Liver (tissue), 3 donors: ENCODE measurements at regions not wholly inside any gene's neighbourhood (a gene's known extent, or its start where the extent isn't known, plus 50 kb on each side); places are given as distances from the start of the nearest gene placed in this dataset.

Source experiments
- JUND ChIP-seq, 2 donors: IDR thresholded peaks; 2 replicates each; pipeline ENCODE4 v1.6.1; 2016; ENCODE audit warnings: antibody characterized with exemption in 2 of 2
- NR2F2 ChIP-seq: IDR thresholded peaks from 2 replicates; pipeline ENCODE4 v1.6.1; 2016; ENCODE audit warnings: antibody characterized with exemption
- RAD21 ChIP-seq, 2 donors: IDR thresholded peaks; 2 replicates each; pipeline ENCODE4 v1.6.1; 2016; ENCODE audit warnings: antibody characterized with exemption in 2 of 2, mild to moderate bottlenecking in 2 of 2
- TF ChIP-seq, protein P1 (sequence below): fragments of 150-350 bp; IDR thresholded peaks from 2 replicates; pipeline ENCODE4 v1.5.1; 2017; ENCODE audit warnings: improper control_type of control experiment, low read depth, low read length; ENCODE audit not compliant: missing input control
- TF ChIP-seq, protein P2 (sequence below): IDR thresholded peaks from 2 replicates; pipeline ENCODE4 v1.6.1; 2016; ENCODE audit warnings: antibody characterized with exemption, mild to moderate bottlenecking
- donor health status: healthy.
- donor health status: healthy.

DNA sequence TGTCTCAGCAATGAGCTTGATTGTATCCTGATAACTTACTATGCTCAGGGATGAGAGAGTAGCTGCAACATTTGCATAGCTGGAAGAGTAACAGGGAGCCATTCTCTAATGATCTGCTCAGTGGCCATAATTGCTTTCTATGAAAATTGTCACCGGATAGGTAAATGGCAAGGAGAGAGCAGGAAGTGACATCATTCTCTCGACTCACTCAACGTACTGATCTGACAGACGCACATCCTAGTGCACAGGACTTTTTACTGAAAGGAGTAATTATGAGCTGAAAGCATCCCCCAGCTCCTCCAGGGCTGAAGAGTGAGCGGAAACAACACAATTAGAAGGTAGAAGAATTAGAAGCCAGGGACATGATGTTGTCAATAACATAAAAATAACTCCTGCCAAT lies 71.8 kb downstream of the IRX5 start:
- TF ChIP-seq, protein P1, sequence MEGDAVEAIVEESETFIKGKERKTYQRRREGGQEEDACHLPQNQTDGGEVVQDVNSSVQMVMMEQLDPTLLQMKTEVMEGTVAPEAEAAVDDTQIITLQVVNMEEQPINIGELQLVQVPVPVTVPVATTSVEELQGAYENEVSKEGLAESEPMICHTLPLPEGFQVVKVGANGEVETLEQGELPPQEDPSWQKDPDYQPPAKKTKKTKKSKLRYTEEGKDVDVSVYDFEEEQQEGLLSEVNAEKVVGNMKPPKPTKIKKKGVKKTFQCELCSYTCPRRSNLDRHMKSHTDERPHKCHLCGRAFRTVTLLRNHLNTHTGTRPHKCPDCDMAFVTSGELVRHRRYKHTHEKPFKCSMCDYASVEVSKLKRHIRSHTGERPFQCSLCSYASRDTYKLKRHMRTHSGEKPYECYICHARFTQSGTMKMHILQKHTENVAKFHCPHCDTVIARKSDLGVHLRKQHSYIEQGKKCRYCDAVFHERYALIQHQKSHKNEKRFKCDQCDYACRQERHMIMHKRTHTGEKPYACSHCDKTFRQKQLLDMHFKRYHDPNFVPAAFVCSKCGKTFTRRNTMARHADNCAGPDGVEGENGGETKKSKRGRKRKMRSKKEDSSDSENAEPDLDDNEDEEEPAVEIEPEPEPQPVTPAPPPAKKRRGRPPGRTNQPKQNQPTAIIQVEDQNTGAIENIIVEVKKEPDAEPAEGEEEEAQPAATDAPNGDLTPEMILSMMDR: no peak
- TF ChIP-seq RAD21 (IDR thresholded peaks at IDR 0.05) (no peak), NR2F2 (no peak), JUND (IDR thresholded peaks at IDR 0.05) (no peak)
- TF ChIP-seq, protein P2, sequence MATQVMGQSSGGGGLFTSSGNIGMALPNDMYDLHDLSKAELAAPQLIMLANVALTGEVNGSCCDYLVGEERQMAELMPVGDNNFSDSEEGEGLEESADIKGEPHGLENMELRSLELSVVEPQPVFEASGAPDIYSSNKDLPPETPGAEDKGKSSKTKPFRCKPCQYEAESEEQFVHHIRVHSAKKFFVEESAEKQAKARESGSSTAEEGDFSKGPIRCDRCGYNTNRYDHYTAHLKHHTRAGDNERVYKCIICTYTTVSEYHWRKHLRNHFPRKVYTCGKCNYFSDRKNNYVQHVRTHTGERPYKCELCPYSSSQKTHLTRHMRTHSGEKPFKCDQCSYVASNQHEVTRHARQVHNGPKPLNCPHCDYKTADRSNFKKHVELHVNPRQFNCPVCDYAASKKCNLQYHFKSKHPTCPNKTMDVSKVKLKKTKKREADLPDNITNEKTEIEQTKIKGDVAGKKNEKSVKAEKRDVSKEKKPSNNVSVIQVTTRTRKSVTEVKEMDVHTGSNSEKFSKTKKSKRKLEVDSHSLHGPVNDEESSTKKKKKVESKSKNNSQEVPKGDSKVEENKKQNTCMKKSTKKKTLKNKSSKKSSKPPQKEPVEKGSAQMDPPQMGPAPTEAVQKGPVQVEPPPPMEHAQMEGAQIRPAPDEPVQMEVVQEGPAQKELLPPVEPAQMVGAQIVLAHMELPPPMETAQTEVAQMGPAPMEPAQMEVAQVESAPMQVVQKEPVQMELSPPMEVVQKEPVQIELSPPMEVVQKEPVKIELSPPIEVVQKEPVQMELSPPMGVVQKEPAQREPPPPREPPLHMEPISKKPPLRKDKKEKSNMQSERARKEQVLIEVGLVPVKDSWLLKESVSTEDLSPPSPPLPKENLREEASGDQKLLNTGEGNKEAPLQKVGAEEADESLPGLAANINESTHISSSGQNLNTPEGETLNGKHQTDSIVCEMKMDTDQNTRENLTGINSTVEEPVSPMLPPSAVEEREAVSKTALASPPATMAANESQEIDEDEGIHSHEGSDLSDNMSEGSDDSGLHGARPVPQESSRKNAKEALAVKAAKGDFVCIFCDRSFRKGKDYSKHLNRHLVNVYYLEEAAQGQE: no peak
